GM19372 (cell line): ENCODE measurements at regions not wholly inside any gene's neighbourhood (a gene's known extent, or its start where the extent isn't known, plus 50 kb on each side); places are given as distances from the start of the nearest gene placed in this dataset.
"Not testable (repeated sequence)": the region's sequence is repeated elsewhere in the genome, so short reads cannot be mapped to it uniquely, and the experiment has no call there.

Experiments used
- ATAC-seq: cut with Tn5 transposase; IDR thresholded peaks from one replicate; pipeline ENCODE4 v1.9.1; 2021; ENCODE audit warnings: mild to moderate bottlenecking, low read depth, moderate library complexity; ENCODE audit not compliant: unreplicated experiment

GRCh38 chr12:83244001-83244400 is 557.3 kb downstream of the TMTC2 start:
- no peak for ATAC-seq

GRCh38 chr12:83233987-83234386 is 547.3 kb downstream of the TMTC2 start:
- ATAC-seq = not testable (repeated sequence)

- ATAC-seq = not testable (repeated sequence)
Observed at GRCh38 chr12:83226960-83227359, 540.3 kb downstream of the TMTC2 start.

GRCh38 chr12:83225806-83226205 is 539.1 kb downstream of the TMTC2 start:
- no peak for ATAC-seq

- ATAC-seq = no peak
Observed at GRCh38 chr12:83224012-83224411, 537.3 kb downstream of the TMTC2 start.

- no peak for ATAC-seq
Observed at GRCh38 chr12:83220774-83221173, 534.1 kb downstream of the TMTC2 start.

GRCh38 chr12:83216230-83216629 is 529.5 kb downstream of the TMTC2 start:
- ATAC-seq = no peak

GRCh38 chr12:83214185-83214584 is 527.5 kb downstream of the TMTC2 start:
- ATAC-seq = no peak

GRCh38 chr12:83210933-83211332 is 524.2 kb downstream of the TMTC2 start:
- no peak for ATAC-seq

GRCh38 chr12:83199069-83199468 is 512.4 kb downstream of the TMTC2 start:
- ATAC-seq = no peak

GRCh38 chr12:83198291-83199015 is 511.7 kb downstream of the TMTC2 start:
- no peak for ATAC-seq

- ATAC-seq = no peak
Observed at GRCh38 chr12:83197483-83197914, 510.8 kb downstream of the TMTC2 start.

GRCh38 chr12:83196694-83197350 is 510.1 kb downstream of the TMTC2 start:
- ATAC-seq = no peak

- ATAC-seq = no peak
Observed at GRCh38 chr12:83190631-83191390, 504.1 kb downstream of the TMTC2 start.

GRCh38 chr12:83186419-83186818 is 499.7 kb downstream of the TMTC2 start:
- ATAC-seq = no peak

GRCh38 chr12:83185241-83185640 is 498.5 kb downstream of the TMTC2 start:
- ATAC-seq = no peak
